ENCODE measurements at regions not wholly inside any gene's neighbourhood (a gene's known extent, or its start where the extent isn't known, plus 50 kb on each side); places are given as distances from the start of the nearest gene placed in this dataset.

- ATAC-seq (ENCODE audit: low FRiP score in 2 of 2), result no peak
- Histone ChIP-seq H3K4me1 (no peaks in the 10 kb centered on the region), H3K9me3 (no peaks in the 10 kb centered on the region), H3K4me3 (no peak overlapping the region), H3K27ac (no peak overlapping the region), H3K27me3 (no peaks in the 10 kb centered on the region), H3K36me3 (no peaks in the 10 kb centered on the region)
- no peak for DNase-seq
- TF ChIP-seq POLR2AphosphoS5 (IDR thresholded peaks at IDR 0.05) (no peak), POLR2A (IDR thresholded peaks at IDR 0.05) (no peak), EP300 (IDR thresholded peaks at IDR 0.05) (no peak)
- TF ChIP-seq, protein P1, sequence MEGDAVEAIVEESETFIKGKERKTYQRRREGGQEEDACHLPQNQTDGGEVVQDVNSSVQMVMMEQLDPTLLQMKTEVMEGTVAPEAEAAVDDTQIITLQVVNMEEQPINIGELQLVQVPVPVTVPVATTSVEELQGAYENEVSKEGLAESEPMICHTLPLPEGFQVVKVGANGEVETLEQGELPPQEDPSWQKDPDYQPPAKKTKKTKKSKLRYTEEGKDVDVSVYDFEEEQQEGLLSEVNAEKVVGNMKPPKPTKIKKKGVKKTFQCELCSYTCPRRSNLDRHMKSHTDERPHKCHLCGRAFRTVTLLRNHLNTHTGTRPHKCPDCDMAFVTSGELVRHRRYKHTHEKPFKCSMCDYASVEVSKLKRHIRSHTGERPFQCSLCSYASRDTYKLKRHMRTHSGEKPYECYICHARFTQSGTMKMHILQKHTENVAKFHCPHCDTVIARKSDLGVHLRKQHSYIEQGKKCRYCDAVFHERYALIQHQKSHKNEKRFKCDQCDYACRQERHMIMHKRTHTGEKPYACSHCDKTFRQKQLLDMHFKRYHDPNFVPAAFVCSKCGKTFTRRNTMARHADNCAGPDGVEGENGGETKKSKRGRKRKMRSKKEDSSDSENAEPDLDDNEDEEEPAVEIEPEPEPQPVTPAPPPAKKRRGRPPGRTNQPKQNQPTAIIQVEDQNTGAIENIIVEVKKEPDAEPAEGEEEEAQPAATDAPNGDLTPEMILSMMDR (IDR thresholded peaks at IDR 0.05), result no peak
- WGBS, 2 donors, result 84 to 95% methylated on average over 3 of the region's 3 CpGs
These were observed 235.6 kb downstream of the PIK3C3 start for GRCh38 chr18:42190643-42191042.

GRCh38 chr18:42192251-42193248 is 237.5 kb downstream of the PIK3C3 start:
- ATAC-seq (ENCODE audit: low FRiP score in 2 of 2) (no peak), DNase-seq (no peak)
- no peaks in the 10 kb centered on the region for H3K4me1 ChIP-seq
- H3K36me3 ChIP-seq, result no peaks in the 10 kb centered on the region
- 63 to 68% methylated on average over 5 of the region's 5 CpGs for WGBS, 2 donors
- H3K4me3 ChIP-seq, result no peak overlapping the region
- TF ChIP-seq, protein P1 (IDR thresholded peaks at IDR 0.05), result no peak
- no peak for TF ChIP-seq POLR2A (IDR thresholded peaks at IDR 0.05)
- TF ChIP-seq POLR2AphosphoS5 (IDR thresholded peaks at IDR 0.05), result no peak
- TF ChIP-seq EP300 (IDR thresholded peaks at IDR 0.05), result no peak
- H3K9me3 ChIP-seq, result no peaks in the 10 kb centered on the region
- H3K27ac ChIP-seq, result no peak overlapping the region
- H3K27me3 ChIP-seq, result no peaks in the 10 kb centered on the region

GRCh38 chr18:42196651-42197050 is 241.6 kb downstream of the PIK3C3 start:
- H3K27ac ChIP-seq, result no peak overlapping the region
- DNase-seq (no peak), ATAC-seq (ENCODE audit: low FRiP score in 2 of 2) (no peak)
- no peak overlapping the region for H3K4me3 ChIP-seq
- H3K36me3 ChIP-seq, result no peaks in the 10 kb centered on the region
- H3K4me1 ChIP-seq, result no peaks in the 10 kb centered on the region
- no peak for TF ChIP-seq EP300 (IDR thresholded peaks at IDR 0.05)
- no peak for TF ChIP-seq POLR2A (IDR thresholded peaks at IDR 0.05)
- TF ChIP-seq, protein P1 (IDR thresholded peaks at IDR 0.05), result no peak
- no peak for TF ChIP-seq POLR2AphosphoS5 (IDR thresholded peaks at IDR 0.05)
- no peaks in the 10 kb centered on the region for H3K9me3 ChIP-seq
- no peaks in the 10 kb centered on the region for H3K27me3 ChIP-seq

GRCh38 chr18:42201137-42201536 is 246.1 kb downstream of the PIK3C3 start:
- no peaks in the 10 kb centered on the region for H3K27me3 ChIP-seq
- no peaks in the 10 kb centered on the region for H3K4me1 ChIP-seq
- no peaks in the 10 kb centered on the region for H3K9me3 ChIP-seq
- TF ChIP-seq POLR2A (IDR thresholded peaks at IDR 0.05), result no peak
- no peak for TF ChIP-seq EP300 (IDR thresholded peaks at IDR 0.05)
- TF ChIP-seq, protein P1 (IDR thresholded peaks at IDR 0.05), result no peak
- no peak for TF ChIP-seq POLR2AphosphoS5 (IDR thresholded peaks at IDR 0.05)
- DNase-seq, result no peak
- H3K36me3 ChIP-seq, result no peaks in the 10 kb centered on the region
- H3K27ac ChIP-seq, result no peak overlapping the region
- ATAC-seq (ENCODE audit: low FRiP score in 2 of 2), result no peak
- H3K4me3 ChIP-seq, result no peak overlapping the region

- Histone ChIP-seq H3K4me1 (no peaks in the 10 kb centered on the region), H3K27ac (no peak overlapping the region), H3K9me3 (no peaks in the 10 kb centered on the region), H3K27me3 (no peaks in the 10 kb centered on the region), H3K4me3 (no peak overlapping the region), H3K36me3 (no peaks in the 10 kb centered on the region)
- 79 to 82% methylated on average over 5 of the region's 5 CpGs for WGBS, 2 donors
- no peak for DNase-seq
- TF ChIP-seq POLR2A (IDR thresholded peaks at IDR 0.05) (no peak), POLR2AphosphoS5 (IDR thresholded peaks at IDR 0.05) (no peak), EP300 (IDR thresholded peaks at IDR 0.05) (no peak)
- TF ChIP-seq, protein P1 (IDR thresholded peaks at IDR 0.05), result no peak
- no peak for ATAC-seq (ENCODE audit: low FRiP score in 2 of 2)
These were observed 256.2 kb downstream of the PIK3C3 start for GRCh38 chr18:42211201-42211600.

All from upper lobe of left lung (tissue), 6 donors.